ENCODE measurements at regions not wholly inside any gene's neighbourhood (a gene's known extent, or its start where the extent isn't known, plus 50 kb on each side); places are given as distances from the start of the nearest gene placed in this dataset.

GRCh38 chr9:135226369-135227050 lies 139.0 kb downstream of the OLFM1 start:
- TF ChIP-seq CTCF (IDR thresholded peaks at IDR 0.05; ENCODE audit: low read depth, low read length) (no peak), POLR2A (IDR thresholded peaks at IDR 0.05; ENCODE audit: extremely low read depth, insufficient read length) (no peak)

Data from NB4 (cell line).